Trophoblast cell (in vitro differentiated cells and primary cell): ENCODE measurements at regions not wholly inside any gene's neighbourhood (a gene's known extent, or its start where the extent isn't known, plus 50 kb on each side); places are given as distances from the start of the nearest gene placed in this dataset.
A peak's percentile ranks its signal among the peaks of the same experiment; 100 is the strongest.

Source experiments
- DNase-seq, 2 donors: peaks; one replicate each; pipeline ENCODE4 v3.0.0-alpha.2; 2016
- H2AFZ ChIP-seq: 2 replicates; pipeline ENCODE4 v1.6.1; 2013; ENCODE audit warnings: low read length, moderate library complexity, mild to moderate bottlenecking; ENCODE audit not compliant: insufficient read depth, poor library complexity
- H2AK5ac ChIP-seq: 2 replicates; pipeline ENCODE4 v1.6.1; 2013; ENCODE audit warnings: mild to moderate bottlenecking, low read length
- H2BK120ac ChIP-seq: 2 replicates; pipeline ENCODE4 v1.6.1; 2013; ENCODE audit warnings: low read length, mild to moderate bottlenecking, moderate library complexity; ENCODE audit not compliant: insufficient read depth, poor library complexity
- H2BK12ac ChIP-seq: 2 replicates; pipeline ENCODE4 v1.6.1; 2013; ENCODE audit warnings: mild to moderate bottlenecking, low read length, moderate library complexity
- H2BK5ac ChIP-seq: 2 replicates; pipeline ENCODE4 v1.6.1; 2013; ENCODE audit warnings: low read length, low read depth, moderate library complexity, mild to moderate bottlenecking; ENCODE audit not compliant: poor library complexity
- H3K14ac ChIP-seq: 2 replicates; pipeline ENCODE4 v1.6.1; 2013; ENCODE audit warnings: mild to moderate bottlenecking, low read length
- H3K18ac ChIP-seq: 2 replicates; pipeline ENCODE4 v1.6.1; 2013; ENCODE audit warnings: mild to moderate bottlenecking, low read length
- H3K23ac ChIP-seq: 2 replicates; pipeline ENCODE4 v1.6.1; 2013; ENCODE audit warnings: low read length
- H3K27ac ChIP-seq: 2 replicates; pipeline ENCODE4 v1.5.1; 2013; ENCODE audit warnings: low read depth, mild to moderate bottlenecking, inconsistent platforms, low read length, moderate library complexity
- H3K27me3 ChIP-seq: 2 replicates; pipeline ENCODE4 v1.6.1; 2013; ENCODE audit warnings: inconsistent platforms, mild to moderate bottlenecking, low read length, moderate library complexity; ENCODE audit not compliant: insufficient read depth
- H3K36me3 ChIP-seq, 2 experiments: 1 replicate in 1 of 2; 2 replicates in 1 of 2; pipeline ENCODE4 v1.6.1; 2013; ENCODE audit warnings: low read length in 2 of 2, mild to moderate bottlenecking in 2 of 2, moderate library complexity in 1 of 2; ENCODE audit not compliant: insufficient read depth in 2 of 2, control insufficient read depth in 1 of 2
- H3K4ac ChIP-seq: 2 replicates; pipeline ENCODE4 v1.6.1; 2013; ENCODE audit warnings: low read depth, mild to moderate bottlenecking, low read length, moderate library complexity
- H3K4me1 ChIP-seq, 2 experiments: 1 replicate in 1 of 2; 2 replicates in 1 of 2; pipeline ENCODE4 v1.6.1; 2013; ENCODE audit warnings: low read length in 2 of 2, mild to moderate bottlenecking in 2 of 2, moderate library complexity in 1 of 2; ENCODE audit not compliant: insufficient read depth in 2 of 2, control insufficient read depth in 1 of 2
- H3K4me2 ChIP-seq: 2 replicates; pipeline ENCODE4 v1.6.1; 2013; ENCODE audit warnings: inconsistent platforms, mild to moderate bottlenecking, low read length, moderate library complexity
- H3K4me3 ChIP-seq: 2 replicates; pipeline ENCODE4 v1.5.1; 2013; ENCODE audit warnings: mild to moderate bottlenecking, low read depth, low read length, inconsistent platforms
- H3K79me1 ChIP-seq: one replicate; pipeline ENCODE4 v1.6.1; 2013; ENCODE audit warnings: low read length
- H3K79me2 ChIP-seq: 2 replicates; pipeline ENCODE4 v1.6.1; 2013; ENCODE audit warnings: low read length, mild to moderate bottlenecking; ENCODE audit not compliant: control insufficient read depth, insufficient read depth, poor library complexity
- H3K9ac ChIP-seq: 2 replicates; pipeline ENCODE4 v1.6.1; 2013; ENCODE audit warnings: mild to moderate bottlenecking, low read length
- H3K9me3 ChIP-seq: 2 replicates; pipeline ENCODE4 v1.6.1; 2013; ENCODE audit warnings: low read depth, mild to moderate bottlenecking, control low read depth, inconsistent platforms, low read length; ENCODE audit not compliant: insufficient read depth
- H4K12ac ChIP-seq: 2 replicates; pipeline ENCODE4 v1.6.1; 2013; ENCODE audit warnings: low read depth, mild to moderate bottlenecking, low read length, moderate library complexity
- H4K8ac ChIP-seq: 2 replicates; pipeline ENCODE4 v1.6.1; 2013; ENCODE audit warnings: low read depth, mild to moderate bottlenecking, low read length, moderate library complexity
- H4K91ac ChIP-seq: one replicate; pipeline ENCODE4 v1.6.1; 2013; ENCODE audit warnings: low read depth, mild to moderate bottlenecking, low read length, moderate library complexity
- WGBS: extraction: QIAGEN DNeasy Blood & Tissue Kit; methylation state at CpG from one replicate; pipeline ENCODE4 v1.1.7; 2013; ENCODE audit warnings: missing lambda C conversion rate; ENCODE audit not compliant: insufficient read length, insufficient coverage; ENCODE audit errors: extremely low coverage; 5-methylcytosine and 5-hydroxymethylcytosine counted together

DNA sequence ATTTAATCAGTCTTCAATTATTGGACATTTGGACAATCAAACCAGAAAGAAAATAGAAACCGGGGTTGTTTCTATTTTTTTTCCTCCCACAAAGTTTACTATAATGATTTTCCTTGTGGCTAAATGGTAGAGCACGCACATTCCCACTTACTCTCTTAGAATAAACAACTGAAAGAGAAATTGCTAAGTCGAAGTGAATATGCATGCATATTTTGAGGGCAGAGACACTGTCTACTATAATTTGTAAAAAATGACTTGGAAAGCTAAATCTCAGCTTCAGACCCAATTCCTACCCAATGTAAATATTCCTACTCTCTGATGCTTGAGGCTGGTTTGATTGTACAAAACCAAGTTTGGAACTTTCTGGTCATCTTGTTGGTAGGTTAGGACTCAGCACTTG, 66.7 kb upstream of the PAX6 start:
- no peak overlapping the region for H3K23ac ChIP-seq
- no peak overlapping the region for H3K4me2 ChIP-seq
- no CpG with 5 or more reads among the region's 3 CpGs for WGBS
- no peak overlapping the region for H2AFZ ChIP-seq
- no peak overlapping the region for H2BK120ac ChIP-seq
- H3K36me3 ChIP-seq = no peaks in the 10 kb centered on the region
- H3K18ac ChIP-seq = no peak overlapping the region
- no peak overlapping the region for H2BK5ac ChIP-seq
- no peak overlapping the region for H3K14ac ChIP-seq
- H3K4ac ChIP-seq = no peak overlapping the region
- DNase-seq = no peak
- H3K4me3 ChIP-seq = no peak overlapping the region
- H3K9ac ChIP-seq = no peak overlapping the region
- no peak overlapping the region for H3K27ac ChIP-seq
- no peaks in the 10 kb centered on the region for H3K79me2 ChIP-seq
- no peak overlapping the region for H4K8ac ChIP-seq
- peaks cover 3% of the 10 kb centered on the region for H3K79me1 ChIP-seq
- H4K12ac ChIP-seq = no peak overlapping the region
- no peaks in the 10 kb centered on the region for H3K27me3 ChIP-seq
- H4K91ac ChIP-seq = no peak overlapping the region
- no peak overlapping the region for H2AK5ac ChIP-seq
- no peaks in the 10 kb centered on the region for H3K9me3 ChIP-seq
- H2BK12ac ChIP-seq = no peak overlapping the region
- H3K4me1 ChIP-seq = peaks cover 9 to 17% of the 10 kb centered on the region in 2 experiments

DNA sequence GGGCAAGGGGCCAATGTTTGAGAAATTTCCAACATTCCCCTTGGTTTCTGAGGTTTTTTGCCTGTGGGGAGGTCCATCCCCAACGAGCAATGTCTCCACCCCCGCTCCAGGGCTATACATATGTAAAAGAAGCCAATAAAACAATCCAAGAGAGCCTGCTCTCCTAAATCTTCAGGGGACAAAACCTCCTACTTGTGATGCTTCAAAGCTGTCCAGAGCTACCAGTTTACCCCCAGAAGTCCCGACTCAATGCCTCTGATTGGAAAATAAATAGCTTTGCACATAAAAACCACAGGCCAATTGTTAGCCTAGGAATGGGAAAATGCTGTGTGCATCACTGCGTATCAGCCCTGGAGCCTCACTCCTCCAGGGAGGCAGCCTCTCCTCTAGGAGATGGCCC, 66.0 kb upstream of the PAX6 start:
- H3K9me3 ChIP-seq = no peaks in the 10 kb centered on the region
- no peaks in the 10 kb centered on the region for H3K36me3 ChIP-seq
- H2AK5ac ChIP-seq = no peak overlapping the region
- no peak overlapping the region for H3K18ac ChIP-seq
- peak overlapping the region; percentile 28 for H2BK120ac ChIP-seq
- WGBS = no CpG with 5 or more reads among the region's 4 CpGs
- H3K4me2 ChIP-seq = no peak overlapping the region
- H3K23ac ChIP-seq = no peak overlapping the region
- H4K91ac ChIP-seq = no peak overlapping the region
- no peak overlapping the region for H4K8ac ChIP-seq
- H3K4me3 ChIP-seq = no peak overlapping the region
- peaks cover 4 to 11% of the 10 kb centered on the region in 2 experiments for H3K4me1 ChIP-seq
- no peaks in the 10 kb centered on the region for H3K79me2 ChIP-seq
- H4K12ac ChIP-seq = no peak overlapping the region
- H3K9ac ChIP-seq = no peak overlapping the region
- H3K27me3 ChIP-seq = no peaks in the 10 kb centered on the region
- H3K14ac ChIP-seq = no peak overlapping the region
- H3K79me1 ChIP-seq = peaks cover 3% of the 10 kb centered on the region
- H3K4ac ChIP-seq = no peak overlapping the region
- H2BK5ac ChIP-seq = no peak overlapping the region
- DNase-seq = no peak
- no peak overlapping the region for H2BK12ac ChIP-seq
- H3K27ac ChIP-seq = no peak overlapping the region
- H2AFZ ChIP-seq = no peak overlapping the region

GRCh38 chr11:31875866-31876560, 64.9 kb upstream of the PAX6 start:
- Histone ChIP-seq H3K79me1 (peaks cover 3% of the 10 kb centered on the region), H2BK5ac (peak overlapping the region; percentile 65), H2AK5ac (no peak overlapping the region), H3K27ac (peak overlapping the region; percentile 58), H3K4me1 (peaks cover 4 to 11% of the 10 kb centered on the region in 2 experiments), H3K14ac (peak overlapping the region; percentile 56), H3K18ac (no peak overlapping the region), H3K4ac (no peak overlapping the region), H3K4me3 (no peak overlapping the region), H4K12ac (no peak overlapping the region), H2BK12ac (peak overlapping the region; percentile 51), H3K23ac (no peak overlapping the region), H4K8ac (no peak overlapping the region), H4K91ac (no peak overlapping the region), H3K79me2 (no peaks in the 10 kb centered on the region), H2BK120ac (no peak overlapping the region), H3K4me2 (peak overlapping the region; percentile 23), H3K9ac (no peak overlapping the region), H3K36me3 (no peaks in the 10 kb centered on the region), H3K27me3 (no peaks in the 10 kb centered on the region), H3K9me3 (no peaks in the 10 kb centered on the region), H2AFZ (peak overlapping the region; percentile 37)
- WGBS = no CpG with 5 or more reads among the region's 13 CpGs
- DNase-seq = no peak

DNA sequence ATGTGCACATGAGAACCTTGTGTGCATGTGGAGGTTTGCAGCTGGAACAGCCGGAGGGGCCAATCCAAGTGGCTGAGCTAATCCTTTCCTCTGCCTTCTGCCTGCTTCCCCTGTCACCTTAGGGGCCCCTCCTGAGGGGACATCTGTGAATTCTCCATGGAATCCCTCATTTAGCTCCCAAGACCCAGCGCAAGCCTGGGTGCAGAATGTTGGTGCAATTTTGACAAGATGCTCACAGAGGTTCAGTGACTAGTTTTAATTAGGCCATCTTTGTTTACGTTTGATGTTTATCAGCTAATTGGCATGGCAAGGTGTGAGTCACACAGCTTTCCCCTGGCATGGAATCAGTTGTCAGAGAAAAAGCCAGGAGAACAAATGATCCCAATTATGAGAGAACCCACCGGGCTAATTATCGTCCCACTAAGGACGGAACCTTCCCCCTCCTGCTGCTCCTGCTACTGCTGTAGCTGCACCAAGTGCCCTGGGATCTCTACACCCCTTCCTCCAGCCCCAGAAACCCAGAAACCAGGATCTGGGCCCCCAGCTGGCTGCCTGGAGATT, 63.6 kb upstream of the PAX6 start:
- Histone ChIP-seq H3K18ac (no peak overlapping the region), H3K4me3 (no peak overlapping the region), H3K23ac (no peak overlapping the region), H3K4me2 (no peak overlapping the region), H4K12ac (no peak overlapping the region), H2BK12ac (no peak overlapping the region), H3K9me3 (no peaks in the 10 kb centered on the region), H3K9ac (no peak overlapping the region), H4K8ac (no peak overlapping the region), H3K36me3 (no peaks in the 10 kb centered on the region), H3K14ac (no peak overlapping the region), H3K4me1 (peaks cover 4 to 13% of the 10 kb centered on the region in 2 experiments), H3K4ac (no peak overlapping the region), H2BK120ac (no peak overlapping the region), H3K27me3 (no peaks in the 10 kb centered on the region), H3K79me1 (peaks cover 3% of the 10 kb centered on the region), H4K91ac (no peak overlapping the region), H2BK5ac (no peak overlapping the region), H2AK5ac (no peak overlapping the region), H3K79me2 (no peaks in the 10 kb centered on the region), H3K27ac (no peak overlapping the region), H2AFZ (no peak overlapping the region)
- no CpG with 5 or more reads among the region's 6 CpGs for WGBS
- DNase-seq = no peak
